ENCODE measurements at regions not wholly inside any gene's neighbourhood (a gene's known extent, or its start where the extent isn't known, plus 50 kb on each side); places are given as distances from the start of the nearest gene placed in this dataset.

GRCh38 chr13:93146584-93147297, 79.9 kb upstream of the GPC6 start:
- no peak for DNase-seq

GRCh38 chr13:93147298-93147645, 79.3 kb upstream of the GPC6 start:
- no peak for DNase-seq

GRCh38 chr13:93147946-93148345, 78.7 kb upstream of the GPC6 start:
- no peak for DNase-seq

- peak; percentile 54 for DNase-seq
Observed at GRCh38 chr13:93151277-93151676, 75.3 kb upstream of the GPC6 start.

GRCh38 chr13:93158565-93158964, 68.0 kb upstream of the GPC6 start:
- DNase-seq: no peak

- DNase-seq: no peak
Observed at GRCh38 chr13:93169980-93170379, 56.6 kb upstream of the GPC6 start.

- DNase-seq: no peak
Observed at GRCh38 chr13:93172109-93172508, 54.5 kb upstream of the GPC6 start.

- DNase-seq: no peak
Observed at GRCh38 chr13:93173654-93174053, 53.0 kb upstream of the GPC6 start.

- no peak for DNase-seq
Observed at GRCh38 chr13:93174260-93174659, 52.3 kb upstream of the GPC6 start.

All from inflammatory macrophage treated with lipopolysaccharide for 4 hours (primary cell).